GM12873 (cell line): ENCODE measurements at regions not wholly inside any gene's neighbourhood (a gene's known extent, or its start where the extent isn't known, plus 50 kb on each side); places are given as distances from the start of the nearest gene placed in this dataset.

Experiments used
- TF ChIP-seq, protein P1 (sequence below): IDR thresholded peaks from 2 replicates; pipeline ENCODE4 v1.5.1; 2012; ENCODE audit warnings: low read depth, mild to moderate bottlenecking, moderate library complexity, low read length, control low read depth; ENCODE audit not compliant: insufficient read depth; ENCODE audit errors: missing control alignments

DNA sequence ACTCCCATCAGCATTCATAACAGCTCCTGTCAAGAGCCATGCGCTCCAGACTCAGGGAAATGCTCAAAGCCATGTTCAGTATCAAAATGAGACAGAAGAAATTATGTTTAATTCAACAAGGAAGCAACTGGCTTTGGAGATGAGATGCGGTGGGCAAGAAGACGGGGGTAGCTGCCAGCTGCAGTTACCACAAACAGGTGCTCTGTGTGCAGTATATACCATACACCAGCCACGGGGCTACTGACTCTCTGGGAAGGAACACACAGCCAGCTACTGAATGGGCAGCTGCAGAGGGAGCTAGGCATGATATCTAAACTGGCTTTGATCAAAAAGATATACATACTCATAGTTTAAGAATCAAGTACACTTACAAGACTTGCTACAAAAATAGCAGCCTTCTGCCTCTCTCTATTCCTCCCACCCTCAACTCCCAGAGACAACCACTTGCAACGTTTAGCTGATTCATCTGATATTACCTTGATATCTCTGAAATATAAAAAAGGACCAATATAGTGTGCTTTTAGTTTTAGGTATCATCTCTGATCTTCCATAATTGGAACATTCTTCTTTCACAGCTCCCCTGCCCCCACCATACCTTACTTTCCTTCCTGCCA lies 593.0 kb downstream of the UQCRFS1 start:
- TF ChIP-seq, protein P1, sequence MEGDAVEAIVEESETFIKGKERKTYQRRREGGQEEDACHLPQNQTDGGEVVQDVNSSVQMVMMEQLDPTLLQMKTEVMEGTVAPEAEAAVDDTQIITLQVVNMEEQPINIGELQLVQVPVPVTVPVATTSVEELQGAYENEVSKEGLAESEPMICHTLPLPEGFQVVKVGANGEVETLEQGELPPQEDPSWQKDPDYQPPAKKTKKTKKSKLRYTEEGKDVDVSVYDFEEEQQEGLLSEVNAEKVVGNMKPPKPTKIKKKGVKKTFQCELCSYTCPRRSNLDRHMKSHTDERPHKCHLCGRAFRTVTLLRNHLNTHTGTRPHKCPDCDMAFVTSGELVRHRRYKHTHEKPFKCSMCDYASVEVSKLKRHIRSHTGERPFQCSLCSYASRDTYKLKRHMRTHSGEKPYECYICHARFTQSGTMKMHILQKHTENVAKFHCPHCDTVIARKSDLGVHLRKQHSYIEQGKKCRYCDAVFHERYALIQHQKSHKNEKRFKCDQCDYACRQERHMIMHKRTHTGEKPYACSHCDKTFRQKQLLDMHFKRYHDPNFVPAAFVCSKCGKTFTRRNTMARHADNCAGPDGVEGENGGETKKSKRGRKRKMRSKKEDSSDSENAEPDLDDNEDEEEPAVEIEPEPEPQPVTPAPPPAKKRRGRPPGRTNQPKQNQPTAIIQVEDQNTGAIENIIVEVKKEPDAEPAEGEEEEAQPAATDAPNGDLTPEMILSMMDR = no peak

DNA sequence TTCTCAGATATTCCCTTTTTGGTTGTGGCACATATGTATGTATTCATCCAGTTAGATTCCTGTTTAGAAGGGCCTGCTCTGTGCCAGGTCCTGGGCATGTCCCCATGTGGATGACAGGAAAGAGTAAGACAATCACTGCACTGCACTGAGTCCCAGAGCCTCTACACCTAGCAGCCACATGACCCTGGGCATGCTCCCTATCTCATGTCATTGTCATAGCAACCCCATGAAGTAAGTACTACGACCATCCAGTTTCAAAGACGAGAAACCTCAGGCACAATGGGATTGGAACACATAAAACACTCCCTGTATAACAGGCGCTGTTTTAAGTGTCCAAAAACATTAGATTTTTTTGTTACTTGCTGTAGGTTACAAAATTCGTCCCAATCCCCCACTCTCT lies 594.4 kb downstream of the UQCRFS1 start:
- TF ChIP-seq, protein P1 = no peak

DNA sequence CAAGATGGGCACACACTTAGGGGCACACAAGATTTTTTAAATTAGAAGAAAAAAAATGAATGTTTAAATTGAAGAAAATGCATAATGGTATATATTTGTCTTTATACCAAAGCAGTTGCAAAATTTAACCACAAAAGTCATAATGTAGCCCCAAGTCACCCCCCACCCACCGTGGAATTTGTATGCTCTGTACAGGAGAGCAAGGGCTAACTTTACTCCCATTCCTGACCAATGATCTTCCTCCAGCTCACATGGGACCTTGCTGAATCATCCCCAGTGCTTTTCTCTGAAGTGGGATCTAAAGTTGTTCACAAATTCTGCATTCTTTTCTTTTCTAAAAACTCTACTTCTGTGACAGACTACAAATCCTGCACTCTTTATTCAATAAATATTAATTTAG lies 597.0 kb downstream of the UQCRFS1 start:
- TF ChIP-seq, protein P1 = no peak

DNA sequence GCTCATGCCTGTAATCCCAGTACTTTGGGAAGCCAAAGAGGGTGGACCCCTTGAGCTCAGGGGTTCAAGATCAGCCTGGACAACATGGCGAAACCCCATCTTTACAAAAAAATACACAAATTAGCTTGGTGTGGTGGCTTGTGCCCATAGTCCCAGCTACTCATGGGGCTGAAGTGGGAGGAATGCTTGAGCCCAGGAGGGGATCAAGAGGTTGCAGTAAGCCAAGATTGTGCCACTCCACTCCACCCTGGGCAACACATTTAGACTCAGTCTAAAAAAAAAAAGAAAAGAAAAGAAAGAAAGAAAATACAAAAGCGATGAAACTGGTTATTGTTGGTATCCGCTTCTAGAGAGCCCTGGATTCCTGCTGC lies 597.4 kb downstream of the UQCRFS1 start:
- TF ChIP-seq, protein P1 = no peak

DNA sequence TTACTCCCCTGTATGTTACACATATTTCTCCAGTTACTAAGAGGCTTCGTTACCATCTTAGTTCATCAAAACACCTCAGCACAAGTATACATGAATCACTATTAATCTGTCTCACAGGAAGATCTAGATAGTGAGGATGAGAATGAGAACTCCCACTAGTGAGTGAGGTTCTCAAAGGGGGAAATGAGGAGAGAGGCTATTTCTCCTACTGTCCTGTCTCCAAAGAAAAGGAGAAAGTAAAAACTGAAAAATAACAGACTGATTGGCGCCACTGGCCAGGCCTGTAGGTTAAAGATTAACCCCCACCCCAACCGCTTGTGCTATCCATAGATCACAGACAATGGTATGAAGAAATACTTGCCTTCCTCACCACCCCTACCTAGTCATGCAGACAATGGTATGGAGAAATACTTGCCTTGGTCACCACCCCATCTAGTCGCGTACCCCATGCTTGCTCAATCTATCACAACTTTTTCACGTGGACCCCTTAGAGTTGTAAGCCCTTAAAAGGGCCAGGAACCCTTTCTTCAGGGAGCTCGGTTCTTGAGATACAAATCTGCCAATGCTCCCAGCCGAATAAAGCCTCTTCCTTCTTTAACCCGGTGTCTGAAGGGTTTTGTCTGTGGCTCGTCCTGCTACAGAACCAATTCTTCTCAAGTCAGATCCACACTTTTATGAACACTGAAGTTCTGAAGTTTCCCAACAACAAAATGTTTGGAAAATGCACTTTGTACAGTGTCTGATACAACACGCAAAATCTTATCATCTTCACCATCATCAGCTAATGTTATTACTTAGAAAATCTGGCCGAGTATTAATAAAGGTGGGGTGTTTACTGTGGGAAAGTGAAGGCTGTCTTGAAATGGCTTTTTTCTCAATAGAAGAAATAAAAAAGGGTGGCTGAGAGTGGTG lies 598.1 kb downstream of the UQCRFS1 start:
- TF ChIP-seq, protein P1 = no peak

DNA sequence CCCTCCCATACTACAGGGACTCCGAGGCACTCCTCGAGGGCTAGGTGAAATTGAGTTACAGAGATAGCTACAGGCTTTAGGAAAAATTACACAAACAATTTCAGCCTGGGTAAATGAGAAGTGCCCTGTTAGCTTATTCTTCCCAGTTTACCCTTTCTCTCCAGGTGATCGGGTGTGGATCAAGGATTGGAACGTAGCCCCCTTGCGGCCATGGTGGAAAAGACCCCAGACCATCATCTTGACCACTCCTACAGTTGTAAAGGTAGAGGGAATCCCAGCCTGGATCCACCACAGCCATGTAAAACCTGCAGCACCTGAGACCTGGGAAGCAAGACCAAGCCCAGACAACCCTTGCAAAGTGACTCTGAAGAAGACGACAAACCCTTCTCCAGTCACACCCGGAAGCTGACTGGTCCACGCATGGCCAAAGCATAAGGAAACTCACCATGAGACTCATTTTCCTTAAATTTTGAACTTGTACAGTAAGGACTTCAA lies 600.6 kb downstream of the UQCRFS1 start:
- TF ChIP-seq, protein P1 = no peak

DNA sequence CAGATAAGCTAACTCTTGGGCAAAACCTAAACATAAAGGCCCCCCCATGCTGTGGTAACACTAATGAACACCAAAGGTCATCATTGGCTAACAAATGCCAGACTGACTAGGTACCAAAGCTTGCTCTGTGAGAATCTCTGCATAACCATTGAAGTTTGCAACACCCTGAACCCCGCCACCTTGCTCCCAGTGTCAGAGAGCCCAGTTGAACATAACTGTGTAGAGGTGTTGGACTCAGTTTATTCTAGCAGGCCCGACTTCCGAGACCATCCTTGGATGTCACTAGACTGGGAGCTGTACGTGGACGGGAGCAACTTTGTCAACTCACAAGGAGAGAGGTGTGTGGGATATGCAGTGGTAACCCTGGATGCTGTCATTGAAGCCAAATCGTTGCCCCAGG lies 602.2 kb downstream of the UQCRFS1 start:
- TF ChIP-seq, protein P1 = no peak
